Endothelial cell of umbilical vein (primary cell): ENCODE measurements at regions not wholly inside any gene's neighbourhood (a gene's known extent, or its start where the extent isn't known, plus 50 kb on each side); places are given as distances from the start of the nearest gene placed in this dataset.

Source experiments
- CTCF ChIP-seq, 2 donors: IDR thresholded peaks; 1 replicate in 1 of 2; 2 replicates in 1 of 2; pipeline ENCODE4 v1.5.1; 2011; ENCODE audit warnings: low read length in 2 of 2, mild to moderate bottlenecking in 2 of 2, moderate library complexity in 2 of 2, control low read depth in 1 of 2, inconsistent platforms in 1 of 2, low read depth in 1 of 2; ENCODE audit not compliant: insufficient read depth in 1 of 2; ENCODE audit errors: extremely low read depth in 1 of 2
- GATA2 ChIP-seq: IDR thresholded peaks from 2 replicates; pipeline ENCODE4 v1.7.0; 2011; ENCODE audit warnings: low read depth, mild to moderate bottlenecking, moderate library complexity, mixed read lengths, low read length; ENCODE audit not compliant: insufficient read length, insufficient read depth
- JUN ChIP-seq: IDR thresholded peaks from 2 replicates; pipeline ENCODE4 v1.6.1; 2011; ENCODE audit warnings: borderline replicate concordance, low read depth; ENCODE audit not compliant: insufficient read length, insufficient read depth
- MAX ChIP-seq: IDR thresholded peaks from 2 replicates; pipeline ENCODE4 v1.6.1; 2011; ENCODE audit not compliant: insufficient read depth, insufficient read length
- MYC ChIP-seq: IDR thresholded peaks from one replicate; pipeline ENCODE4 v1.6.1; 2011; ENCODE audit warnings: mild to moderate bottlenecking, low read depth, low read length
- POLR2A ChIP-seq: IDR thresholded peaks from 2 replicates; pipeline ENCODE4 v1.6.1; 2012; ENCODE audit warnings: low read depth, mild to moderate bottlenecking, control low read depth, low read length
- POLR2AphosphoS5 ChIP-seq: IDR thresholded peaks from 2 replicates; pipeline ENCODE4 v1.6.1; 2012; ENCODE audit warnings: low read depth, mild to moderate bottlenecking, control low read depth, low read length, moderate library complexity; ENCODE audit not compliant: insufficient read depth

GRCh38 chr5:12623408-12623807, 719.2 kb upstream of the CTNND2 start:
- no peak for TF ChIP-seq MYC
- TF ChIP-seq MAX = no peak
- TF ChIP-seq CTCF (IDR thresholded peaks at IDR 0.05; ENCODE audit: extremely low read depth in 1 of 2, insufficient read depth in 1 of 2, low read depth in 1 of 2, low read length in 2 of 2) = no peak
- TF ChIP-seq POLR2A = no peak
- TF ChIP-seq GATA2 = no peak
- TF ChIP-seq POLR2AphosphoS5 = no peak
- TF ChIP-seq JUN = no peak
